Sigmoid colon (tissue), 6 donors: ENCODE measurements at regions not wholly inside any gene's neighbourhood (a gene's known extent, or its start where the extent isn't known, plus 50 kb on each side); places are given as distances from the start of the nearest gene placed in this dataset.
"Not testable (repeated sequence)": the region's sequence is repeated elsewhere in the genome, so short reads cannot be mapped to it uniquely, and the experiment has no call there.

ENCODE experiments used
- DNase-seq: peaks from one replicate; pipeline ENCODE4 v3.0.0-alpha.2; 2019
- H3K27ac ChIP-seq, 4 donors: fragments of 200-600 bp; sonication (generic); one replicate each; pipeline ENCODE4 v1.5.1; 2016 to 2019; ENCODE audit warnings: mild to moderate bottlenecking in 1 of 4
- H3K27me3 ChIP-seq, 3 donors: fragments of 200-600 bp; sonication (generic); one replicate each; pipeline ENCODE4 v1.5.1; 2019; ENCODE audit warnings: mild to moderate bottlenecking in 1 of 3
- H3K36me3 ChIP-seq, 4 donors: fragments of 200-600 bp; sonication (generic); one replicate each; pipeline ENCODE4 v1.5.1; 2016 to 2019
- H3K4me1 ChIP-seq, 4 donors: fragments of 200-600 bp; sonication (generic); one replicate each; pipeline ENCODE4 v1.5.1; 2017 to 2019
- H3K4me3 ChIP-seq, 4 donors: fragments of 200-600 bp; sonication (generic); one replicate each; pipeline ENCODE4 v1.5.1; 2017 to 2019; ENCODE audit warnings: mild to moderate bottlenecking in 2 of 4, moderate library complexity in 1 of 4
- H3K9me3 ChIP-seq, 4 donors: fragments of 200-600 bp in 3 of 4; sonication (generic) in 3 of 4; one replicate each; pipeline versions ENCODE4 v1.5.1 to v1.6.1; 2013 to 2019
- CTCF ChIP-seq, 4 experiments: fragments of 450-650 bp in 3 of 4; fragments of 200-600 bp in 1 of 4; IDR thresholded peaks; one replicate each; pipeline ENCODE4 v1.5.1; 2016 to 2019; ENCODE audit warnings: antibody characterized with exemption in 4 of 4, mild to moderate bottlenecking in 3 of 4, moderate library complexity in 2 of 4
- EP300 ChIP-seq, 4 donors: sonication (generic); formaldehyde crosslinking; IDR thresholded peaks; one replicate each; pipeline ENCODE4 v1.6.1; 2017; ENCODE audit warnings: antibody characterized with exemption in 4 of 4
- POLR2A ChIP-seq, 2 donors: fragments of 450-650 bp; IDR thresholded peaks; one replicate each; pipeline ENCODE4 v1.6.1; 2016; ENCODE audit warnings: antibody characterized with exemption in 2 of 2, mild to moderate bottlenecking in 2 of 2, moderate library complexity in 2 of 2
- POLR2AphosphoS5 ChIP-seq, 4 donors: sonication (generic); formaldehyde crosslinking; IDR thresholded peaks; one replicate each; pipeline ENCODE4 v1.6.1; 2017; ENCODE audit warnings: antibody characterized with exemption in 4 of 4
- WGBS, 2 donors: extraction: QIAGEN DNeasy Blood & Tissue Kit; methylation state at CpG; one replicate each; pipeline ENCODE4 v1.1.7; 2013; 5-methylcytosine and 5-hydroxymethylcytosine counted together
- intact Hi-C: fragments of 100-400 bp; cut with DNase I; formaldehyde crosslinking; loops from one replicate; pipeline ENCODE4 v1.15.1; 2023
- donor health status: healthy with polysubstance abuse.
- donor health status: healthy.

GRCh38 chr13:73303851-73304250 lies 245.0 kb downstream of the KLF5 start:
- no peak overlapping the region for H3K4me3 ChIP-seq
- intact Hi-C loops, result no loop called here
- no peaks in the 10 kb centered on the region for H3K36me3 ChIP-seq
- no peaks in the 10 kb centered on the region for H3K9me3 ChIP-seq
- DNase-seq, result no peak
- peaks cover 0 to 4% (median 0%) of the 10 kb centered on the region in 4 donors for H3K4me1 ChIP-seq
- WGBS, 2 donors, result 86 to 92% methylated on average over 6 of the region's 6 CpGs
- H3K27me3 ChIP-seq, result no peaks in the 10 kb centered on the region
- no peak for TF ChIP-seq POLR2AphosphoS5 (IDR thresholded peaks at IDR 0.05)
- TF ChIP-seq CTCF (IDR thresholded peaks at IDR 0.05), result no peak
- TF ChIP-seq POLR2A (IDR thresholded peaks at IDR 0.05), result no peak
- H3K27ac ChIP-seq, result no peak overlapping the region

- H3K36me3 ChIP-seq, H3K9me3 ChIP-seq, H3K4me3 ChIP-seq, H3K4me1 ChIP-seq, H3K27me3 ChIP-seq, H3K27ac ChIP-seq, intact Hi-C loops, DNase-seq: not testable (repeated sequence)
These were observed 242.8 kb downstream of the KLF5 start for GRCh38 chr13:73301622-73302021.

GRCh38 chr13:73300718-73301425 lies 242.1 kb downstream of the KLF5 start:
- no peaks in the 10 kb centered on the region for H3K36me3 ChIP-seq
- no peak overlapping the region for H3K27ac ChIP-seq
- 63 to 89% methylated on average over 3 of the region's 3 CpGs for WGBS, 2 donors
- intact Hi-C loops, result no loop called here
- H3K4me1 ChIP-seq, result no peaks in the 10 kb centered on the region
- no peaks in the 10 kb centered on the region for H3K27me3 ChIP-seq
- TF ChIP-seq POLR2A (IDR thresholded peaks at IDR 0.05) (no peak), EP300 (IDR thresholded peaks at IDR 0.05) (no peak), POLR2AphosphoS5 (IDR thresholded peaks at IDR 0.05) (no peak), CTCF (IDR thresholded peaks at IDR 0.05) (no peak)
- no peaks in the 10 kb centered on the region for H3K9me3 ChIP-seq
- no peak overlapping the region for H3K4me3 ChIP-seq
- no peak for DNase-seq

- no peak overlapping the region for H3K4me3 ChIP-seq
- DNase-seq, result no peak
- no peaks in the 10 kb centered on the region for H3K27me3 ChIP-seq
- H3K36me3 ChIP-seq, result no peaks in the 10 kb centered on the region
- WGBS, 2 donors, result 65 to 83% methylated on average over 2 of the region's 2 CpGs
- no peaks in the 10 kb centered on the region for H3K4me1 ChIP-seq
- no peak overlapping the region for H3K27ac ChIP-seq
- TF ChIP-seq POLR2A (IDR thresholded peaks at IDR 0.05), result no peak
- intact Hi-C loops, result no loop called here
- H3K9me3 ChIP-seq, result no peaks in the 10 kb centered on the region
These were observed 241.0 kb downstream of the KLF5 start for GRCh38 chr13:73299787-73300186.

GRCh38 chr13:73293913-73294523 lies 235.2 kb downstream of the KLF5 start:
- no peaks in the 10 kb centered on the region for H3K9me3 ChIP-seq
- H3K4me1 ChIP-seq, result peaks cover 0 to 8% (median 0%) of the 10 kb centered on the region in 4 donors
- TF ChIP-seq CTCF (IDR thresholded peaks at IDR 0.05) (no peak), POLR2A (IDR thresholded peaks at IDR 0.05) (no peak), POLR2AphosphoS5 (IDR thresholded peaks at IDR 0.05) (no peak), EP300 (IDR thresholded peaks at IDR 0.05) (no peak)
- no peak overlapping the region for H3K27ac ChIP-seq
- no peaks in the 10 kb centered on the region for H3K36me3 ChIP-seq
- no peaks in the 10 kb centered on the region for H3K27me3 ChIP-seq
- 89 to 91% methylated on average over 6 of the region's 6 CpGs for WGBS, 2 donors
- DNase-seq, result no peak
- no peak overlapping the region for H3K4me3 ChIP-seq
- intact Hi-C loops, result no loop called here

- no peaks in the 10 kb centered on the region for H3K36me3 ChIP-seq
- WGBS, 2 donors, result 94 to 96% methylated on average over 1 of the region's 1 CpG
- H3K27me3 ChIP-seq, result no peaks in the 10 kb centered on the region
- H3K4me3 ChIP-seq, result no peak overlapping the region
- peaks cover 0 to 13% (median 2%) of the 10 kb centered on the region in 4 donors for H3K4me1 ChIP-seq
- no peak overlapping the region for H3K27ac ChIP-seq
- no peaks in the 10 kb centered on the region for H3K9me3 ChIP-seq
- TF ChIP-seq POLR2A (IDR thresholded peaks at IDR 0.05) (no peak), EP300 (IDR thresholded peaks at IDR 0.05) (no peak)
- no peak for DNase-seq
- intact Hi-C loops, result no loop called here
These were observed 233.3 kb downstream of the KLF5 start for GRCh38 chr13:73292127-73292526.
